OCI-LY3 (cell line): ENCODE measurements at regions not wholly inside any gene's neighbourhood (a gene's known extent, or its start where the extent isn't known, plus 50 kb on each side); places are given as distances from the start of the nearest gene placed in this dataset.

Source experiments
- H2AFZ ChIP-seq: fragments of 200-600, 300-600 bp; shearing (Covaris generic); 2 replicates; pipeline ENCODE4 v1.6.0; 2014; ENCODE audit warnings: antibody characterized with exemption, low read depth, low read length
- H3K27ac ChIP-seq: fragments of 200-600, 300-600 bp; sonication (generic); 2 replicates; pipeline ENCODE4 v1.5.1; 2014; ENCODE audit warnings: mild to moderate bottlenecking, low read length, moderate library complexity, mixed read lengths
- H3K27me3 ChIP-seq: fragments of 200-600, 300-600 bp; sonication (generic); 2 replicates; pipeline ENCODE4 v1.6.1; 2014; ENCODE audit warnings: low read depth, low read length, mixed read lengths
- H3K36me3 ChIP-seq: fragments of 200-600, 300-600 bp; sonication (generic); replicated peaks from 2 replicates; pipeline ENCODE3; 2014; ENCODE audit warnings: low read depth, low read length, mixed read lengths
- H3K4me1 ChIP-seq: fragments of 300-600, 200-600 bp; sonication (generic); 2 replicates; pipeline ENCODE4 v1.6.1; 2014; ENCODE audit warnings: low read length, mixed read lengths
- H3K4me2 ChIP-seq: fragments of 200-600, 300-600 bp; sonication (generic); 2 replicates; pipeline ENCODE4 v1.6.1; 2014; ENCODE audit warnings: low read length, mixed read lengths
- H3K4me3 ChIP-seq: fragments of 300-600, 200-600 bp; sonication (generic); 2 replicates; pipeline ENCODE4 v1.5.1; 2014; ENCODE audit warnings: antibody characterized with exemption, mild to moderate bottlenecking, low read length, moderate library complexity
- H3K79me2 ChIP-seq: fragments of 300-600, 200-600 bp; shearing (Covaris generic); 2 replicates; pipeline ENCODE4 v1.6.1; 2014; ENCODE audit warnings: mild to moderate bottlenecking, low read length, mixed read lengths
- H3K9ac ChIP-seq: fragments of 300-600, 200-600 bp; shearing (Covaris generic); 2 replicates; pipeline ENCODE4 v1.6.0; 2014; ENCODE audit warnings: mild to moderate bottlenecking, low read length, moderate library complexity
- H3K9me3 ChIP-seq: fragments of 200-600, 300-600 bp; shearing (Covaris generic); 2 replicates; pipeline ENCODE4 v1.6.1; 2014; ENCODE audit warnings: low read length, mixed read lengths; ENCODE audit not compliant: insufficient read depth
- H4K20me1 ChIP-seq: fragments of 200-600, 300-600 bp; sonication (generic); 2 replicates; pipeline ENCODE4 v1.6.1; 2016; ENCODE audit warnings: low read length, mixed read lengths; ENCODE audit not compliant: insufficient read depth
- EZH2phosphoT487 ChIP-seq: fragments of 200-600 bp; shearing (Covaris generic); IDR thresholded peaks from 2 replicates; pipeline ENCODE4 v1.6.1; 2018; ENCODE audit warnings: antibody characterized with exemption, mixed run types, low read depth
- TF ChIP-seq, protein P1 (sequence below): fragments of 200-600, 300-600 bp; sonication (generic); IDR thresholded peaks from 2 replicates; pipeline ENCODE4 v1.5.1; 2014; ENCODE audit warnings: antibody characterized with exemption, low read length, low read depth

DNA sequence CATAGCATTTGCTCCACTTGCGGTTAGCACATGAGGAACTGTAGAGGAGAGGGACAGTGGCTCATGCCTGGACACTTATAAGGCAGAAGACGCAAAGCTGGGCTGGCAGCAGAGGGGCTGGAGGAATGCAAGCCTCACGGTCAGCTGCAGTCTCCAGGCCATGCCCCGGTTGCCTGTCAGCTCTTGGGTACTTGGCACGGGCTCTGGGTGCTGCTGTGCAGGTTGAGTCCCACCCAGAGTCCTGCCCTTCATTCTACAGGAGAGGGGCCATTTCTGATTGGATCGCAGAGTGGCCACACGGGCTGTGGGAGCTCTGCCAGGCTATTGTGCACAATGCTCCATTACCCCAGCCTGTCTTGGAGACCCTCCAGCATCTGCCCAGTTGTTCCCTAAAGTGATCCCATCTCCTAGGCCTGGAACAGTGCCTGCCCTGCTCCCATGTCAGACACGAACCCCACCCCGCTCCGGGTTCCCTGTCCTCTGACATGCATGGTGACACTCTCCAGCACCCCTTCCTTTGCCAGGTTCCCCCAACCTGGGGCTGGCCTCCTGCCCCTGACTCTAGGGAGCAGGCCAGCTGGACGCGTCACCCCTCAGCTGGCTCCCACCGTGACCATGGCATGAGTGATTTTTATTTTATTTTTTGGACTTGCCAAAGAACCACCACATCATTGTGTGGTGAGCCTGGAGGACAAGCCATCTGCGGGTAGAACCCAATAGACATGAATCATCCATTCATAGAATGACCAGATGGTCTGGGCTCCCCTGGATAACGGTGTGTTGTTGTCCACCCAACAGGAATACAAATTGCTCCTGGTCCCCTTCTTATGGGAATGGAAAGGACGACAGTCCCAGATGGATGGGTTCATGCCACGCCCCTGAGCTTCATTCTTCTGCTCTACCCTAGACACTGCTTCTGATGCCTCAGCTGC lies 51.0 kb upstream of the KLF13 start:
- Histone ChIP-seq H3K27me3 (no peaks in the 10 kb centered on the region), H4K20me1 (no peaks in the 10 kb centered on the region), H3K9me3 (no peaks in the 10 kb centered on the region), H3K4me1 (peaks cover 11% of the 10 kb centered on the region), H3K27ac (no peak overlapping the region), H3K36me3 (no peaks in the 10 kb centered on the region), H3K4me2 (no peak overlapping the region), H2AFZ (no peak overlapping the region), H3K9ac (no peak overlapping the region), H3K4me3 (no peak overlapping the region), H3K79me2 (no peaks in the 10 kb centered on the region)
- no peak for TF ChIP-seq EZH2phosphoT487
- TF ChIP-seq, protein P1, sequence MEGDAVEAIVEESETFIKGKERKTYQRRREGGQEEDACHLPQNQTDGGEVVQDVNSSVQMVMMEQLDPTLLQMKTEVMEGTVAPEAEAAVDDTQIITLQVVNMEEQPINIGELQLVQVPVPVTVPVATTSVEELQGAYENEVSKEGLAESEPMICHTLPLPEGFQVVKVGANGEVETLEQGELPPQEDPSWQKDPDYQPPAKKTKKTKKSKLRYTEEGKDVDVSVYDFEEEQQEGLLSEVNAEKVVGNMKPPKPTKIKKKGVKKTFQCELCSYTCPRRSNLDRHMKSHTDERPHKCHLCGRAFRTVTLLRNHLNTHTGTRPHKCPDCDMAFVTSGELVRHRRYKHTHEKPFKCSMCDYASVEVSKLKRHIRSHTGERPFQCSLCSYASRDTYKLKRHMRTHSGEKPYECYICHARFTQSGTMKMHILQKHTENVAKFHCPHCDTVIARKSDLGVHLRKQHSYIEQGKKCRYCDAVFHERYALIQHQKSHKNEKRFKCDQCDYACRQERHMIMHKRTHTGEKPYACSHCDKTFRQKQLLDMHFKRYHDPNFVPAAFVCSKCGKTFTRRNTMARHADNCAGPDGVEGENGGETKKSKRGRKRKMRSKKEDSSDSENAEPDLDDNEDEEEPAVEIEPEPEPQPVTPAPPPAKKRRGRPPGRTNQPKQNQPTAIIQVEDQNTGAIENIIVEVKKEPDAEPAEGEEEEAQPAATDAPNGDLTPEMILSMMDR: no peak

DNA sequence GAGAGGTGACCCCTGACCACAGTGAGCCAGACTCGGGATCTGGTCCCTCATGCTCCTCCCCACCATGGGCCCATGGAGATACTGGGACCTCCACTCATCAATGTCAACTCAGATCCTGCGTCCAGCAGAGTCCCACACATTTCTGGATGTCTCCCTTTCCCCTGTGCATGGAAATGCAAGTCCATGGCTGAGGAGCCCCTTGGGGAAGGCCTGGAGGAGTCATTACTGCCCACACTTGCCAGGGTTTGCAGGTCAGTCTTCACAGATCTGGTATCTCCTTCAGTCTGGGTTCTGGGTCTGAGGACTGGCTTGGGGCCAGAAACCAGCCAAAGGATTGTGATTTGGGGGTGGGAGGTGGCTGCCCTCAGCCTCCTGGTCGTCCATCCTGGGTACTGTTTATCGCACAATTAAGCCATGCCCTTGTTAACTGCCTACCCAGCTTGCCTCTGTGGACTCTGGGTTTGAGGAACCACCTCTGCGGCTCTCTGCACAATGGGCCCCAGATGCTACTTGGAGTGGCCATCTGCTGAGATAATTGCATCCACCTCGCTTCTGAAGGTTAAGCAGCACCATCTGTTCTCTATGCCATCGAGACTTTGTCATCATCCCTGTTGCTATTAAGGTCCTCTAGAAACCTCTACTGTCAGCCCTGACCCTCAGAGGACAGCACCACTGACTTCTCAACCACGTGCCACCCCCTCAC lies 49.9 kb upstream of the KLF13 start:
- H2AFZ ChIP-seq: no peak overlapping the region
- H3K4me2 ChIP-seq: no peak overlapping the region
- no peak overlapping the region for H3K9ac ChIP-seq
- no peak overlapping the region for H3K27ac ChIP-seq
- peaks cover 14% of the 10 kb centered on the region for H3K4me1 ChIP-seq
- H3K27me3 ChIP-seq: no peaks in the 10 kb centered on the region
- no peaks in the 10 kb centered on the region for H4K20me1 ChIP-seq
- H3K4me3 ChIP-seq: no peak overlapping the region
- no peak for TF ChIP-seq EZH2phosphoT487
- TF ChIP-seq, protein P1: no peak
- no peaks in the 10 kb centered on the region for H3K36me3 ChIP-seq
- no peaks in the 10 kb centered on the region for H3K79me2 ChIP-seq
- H3K9me3 ChIP-seq: no peaks in the 10 kb centered on the region
